NCI-H187 (cell line): ENCODE measurements at regions not wholly inside any gene's neighbourhood (a gene's known extent, or its start where the extent isn't known, plus 50 kb on each side); places are given as distances from the start of the nearest gene placed in this dataset.

Experiments
- DNase-seq, 2 experiments: peaks; one replicate each; lab custom pipeline; 2025; lab: John Stamatoyannopoulos, UW

- DNase-seq = no peak
Observed at GRCh38 chr4:58205446-58206235, 1095.5 kb upstream of the IGFBP7 start.

DNA sequence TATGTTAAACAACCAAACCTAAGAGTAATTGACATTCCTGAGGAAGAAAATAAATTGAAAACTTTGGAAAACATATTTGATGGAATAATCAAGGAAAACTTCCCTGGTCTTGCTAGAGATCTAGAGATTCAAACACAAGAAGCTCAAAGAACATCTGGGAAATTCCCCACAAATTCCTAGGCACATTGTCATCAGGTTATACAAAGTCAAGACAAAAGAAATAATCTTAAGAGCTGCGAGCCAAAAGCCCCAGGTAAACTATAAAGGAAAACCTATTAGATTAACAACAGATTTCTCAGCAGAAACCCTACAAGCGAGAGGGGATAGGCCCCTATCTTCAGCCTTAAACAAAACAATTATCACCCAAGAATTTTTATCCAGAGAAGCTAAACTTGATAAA, 1082.0 kb upstream of the IGFBP7 start:
- no peak for DNase-seq

GRCh38 chr4:58191109-58191508, 1080.9 kb upstream of the IGFBP7 start:
- DNase-seq = no peak

DNA sequence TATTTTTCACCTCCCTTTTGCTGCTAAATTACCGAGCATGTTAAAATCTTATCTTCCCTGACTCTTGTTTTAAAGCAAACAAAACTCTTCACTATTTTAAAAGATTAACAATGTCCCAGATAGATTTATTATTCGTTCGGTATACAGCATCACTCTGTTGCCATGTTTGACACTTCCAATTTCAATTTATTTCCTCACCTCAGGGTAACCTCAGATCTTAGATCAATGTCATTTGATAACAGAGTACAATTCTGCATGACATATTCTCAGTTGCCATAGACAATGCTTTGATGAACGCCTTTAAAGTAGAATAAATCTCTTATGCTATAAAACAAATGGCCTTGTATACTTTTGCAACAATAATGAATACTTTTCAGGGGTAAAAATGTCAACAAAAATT, 1078.1 kb upstream of the IGFBP7 start:
- no peak for DNase-seq

DNA sequence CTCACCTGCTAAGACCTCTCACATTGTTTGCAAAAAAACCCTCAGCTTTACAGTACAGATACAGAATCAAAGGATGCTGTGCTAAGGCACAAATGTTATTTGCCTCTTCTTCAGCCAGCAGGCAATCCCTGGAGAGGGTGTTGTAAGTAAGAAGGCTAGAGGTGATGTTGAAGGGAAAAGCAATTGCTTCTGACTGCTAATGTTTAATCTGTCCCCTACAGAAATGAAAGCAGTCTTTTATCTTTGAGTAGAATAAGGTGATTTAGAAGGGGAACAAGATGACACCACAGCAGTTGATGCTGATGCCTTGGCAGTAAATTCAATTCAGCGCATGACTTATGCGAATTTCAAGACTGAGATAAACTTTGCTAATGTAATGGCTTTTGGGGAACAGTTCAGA, 1064.8 kb upstream of the IGFBP7 start:
- DNase-seq = no peak

DNA sequence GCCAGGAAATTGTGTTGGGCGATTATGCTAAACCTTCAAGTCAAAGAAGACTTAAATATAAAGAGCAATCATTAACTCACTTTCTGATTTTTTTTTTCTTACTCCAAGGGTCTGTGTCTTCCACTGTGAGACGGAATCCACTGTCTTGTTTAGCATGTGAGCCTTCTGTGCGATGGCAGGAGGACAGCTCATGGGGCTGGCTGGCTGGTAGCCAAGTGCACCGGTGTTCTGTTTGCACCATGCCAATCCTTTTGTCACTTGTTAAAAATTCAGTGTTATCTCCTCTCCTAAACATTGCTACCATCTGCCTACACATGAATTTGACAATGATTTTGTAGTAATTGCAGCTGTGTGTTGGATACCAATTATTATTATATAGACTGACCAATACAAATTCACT, 1056.3 kb upstream of the IGFBP7 start:
- DNase-seq = no peak

GRCh38 chr4:58163156-58163555, 1053.0 kb upstream of the IGFBP7 start:
- no peak for DNase-seq

DNA sequence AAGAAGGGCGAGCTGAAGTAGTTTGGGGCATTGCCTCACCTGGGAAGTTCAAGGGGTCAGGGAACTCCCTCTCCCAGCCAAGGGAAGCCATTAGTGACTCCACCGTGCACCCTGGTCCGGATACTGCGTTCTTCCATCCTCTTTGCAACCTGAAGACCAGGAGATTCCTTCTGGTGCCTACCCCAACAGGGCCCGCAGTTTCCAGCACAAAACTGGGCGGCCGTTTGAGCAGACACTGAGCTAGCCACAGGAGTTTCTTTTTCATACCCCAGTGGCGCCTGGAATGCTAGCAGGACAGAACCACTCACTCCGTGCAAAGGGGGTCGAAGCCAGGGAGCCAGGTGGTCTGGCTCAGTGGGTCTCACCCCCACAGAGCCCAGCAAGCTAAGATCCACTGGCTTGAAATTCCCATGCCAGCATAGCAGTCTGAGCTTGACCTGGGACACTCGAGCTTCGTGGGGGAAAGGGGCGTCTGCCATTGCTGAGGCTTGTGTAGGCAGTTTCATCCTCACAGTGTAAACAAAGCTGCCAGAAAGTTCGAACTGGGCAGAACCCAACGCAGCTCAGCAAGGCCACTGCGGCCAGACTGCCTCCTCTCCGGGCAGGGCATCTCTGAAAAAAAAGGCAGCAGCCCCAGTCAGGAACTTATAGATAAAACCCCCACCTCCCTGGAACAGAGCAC, 1039.4 kb upstream of the IGFBP7 start:
- DNase-seq = no peak

GRCh38 chr4:58144721-58145120, 1034.5 kb upstream of the IGFBP7 start:
- no peak for DNase-seq

- DNase-seq = no peak
Observed at GRCh38 chr4:58138786-58139668, 1028.8 kb upstream of the IGFBP7 start.

- DNase-seq = no peak
Observed at GRCh38 chr4:58136604-58137003, 1026.4 kb upstream of the IGFBP7 start.

DNA sequence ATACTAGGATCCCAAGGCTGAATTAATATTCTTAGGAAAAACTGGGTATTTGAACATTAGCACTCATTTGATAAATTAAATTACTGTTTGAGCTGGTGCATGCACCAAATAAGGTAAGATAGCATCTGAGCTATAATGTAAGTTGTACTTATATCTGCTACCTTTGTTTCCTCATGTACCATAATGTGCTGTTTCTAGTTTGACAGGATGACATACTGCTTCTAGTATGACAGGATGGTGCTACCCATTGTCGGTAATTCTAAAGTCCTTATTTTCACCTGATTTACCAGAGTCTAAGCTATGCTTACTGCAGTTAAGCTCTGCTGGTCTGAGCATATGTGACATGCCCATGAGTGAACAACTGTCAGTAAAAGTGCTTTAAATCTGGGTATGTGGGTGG, 1017.5 kb upstream of the IGFBP7 start:
- no peak for DNase-seq

DNA sequence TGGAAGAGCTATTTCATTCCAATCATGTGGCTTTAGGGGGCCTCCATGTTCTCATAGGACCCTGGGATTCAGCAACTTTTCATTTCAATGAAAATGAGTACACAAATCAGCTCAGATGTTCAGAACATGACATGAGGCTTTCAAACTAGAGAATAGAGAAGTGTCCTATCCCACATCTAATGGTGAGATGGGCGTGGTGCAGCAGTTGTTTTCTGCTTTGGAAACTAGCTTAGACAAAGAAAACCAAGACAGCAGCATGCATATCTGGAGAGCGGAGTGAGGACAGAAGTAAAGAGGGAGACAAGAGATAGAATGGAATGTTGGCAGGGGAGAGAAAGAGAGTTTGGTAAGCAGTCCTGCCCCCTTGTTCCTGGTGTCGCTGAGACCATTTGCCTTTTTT, 1009.1 kb upstream of the IGFBP7 start:
- DNase-seq = no peak

DNA sequence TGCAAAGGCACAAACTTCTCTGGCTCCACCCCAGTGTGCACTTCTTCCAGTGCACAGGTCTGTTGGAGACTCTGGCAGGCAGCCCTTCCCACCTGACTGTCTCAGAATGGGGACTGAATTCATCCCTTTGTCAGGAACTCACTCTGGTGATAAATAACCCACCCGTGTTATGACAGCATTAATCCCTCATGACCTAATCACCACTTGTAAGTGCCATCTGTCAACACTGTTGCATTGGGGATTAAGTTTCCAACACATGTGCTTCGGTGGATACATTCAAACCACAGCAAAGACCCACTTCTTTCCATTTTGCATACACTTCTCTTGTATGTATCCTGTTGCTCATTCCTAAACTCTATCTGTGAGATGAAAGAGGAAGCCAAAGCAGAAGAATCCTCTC, 1002.9 kb upstream of the IGFBP7 start:
- no peak for DNase-seq

GRCh38 chr4:58111818-58112217, 1001.6 kb upstream of the IGFBP7 start:
- no peak for DNase-seq

GRCh38 chr4:58093352-58093751, 983.2 kb upstream of the IGFBP7 start:
- DNase-seq = no peak

- DNase-seq = no peak
Observed at GRCh38 chr4:58090539-58090938, 980.4 kb upstream of the IGFBP7 start.

- DNase-seq = no peak
Observed at GRCh38 chr4:58081356-58081755, 971.2 kb upstream of the IGFBP7 start.

DNA sequence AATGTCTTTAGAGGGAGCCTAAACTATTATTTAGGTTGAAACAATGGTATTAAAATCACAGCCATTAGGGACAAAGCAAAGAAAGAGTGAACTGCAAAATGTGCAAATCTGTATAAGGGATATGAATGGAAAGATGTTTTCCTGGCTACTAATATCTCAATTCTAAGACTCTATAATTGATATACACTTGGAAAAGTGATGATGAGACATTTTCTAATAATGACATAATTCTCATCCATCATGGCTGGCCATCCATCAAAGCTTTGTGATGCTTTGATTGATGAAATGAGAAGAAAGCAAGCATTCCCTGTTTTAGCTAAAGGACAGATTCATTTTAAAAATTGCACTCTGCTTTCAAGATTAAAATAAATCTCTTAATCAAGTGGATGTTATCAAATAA, 965.5 kb upstream of the IGFBP7 start:
- DNase-seq = no peak

DNA sequence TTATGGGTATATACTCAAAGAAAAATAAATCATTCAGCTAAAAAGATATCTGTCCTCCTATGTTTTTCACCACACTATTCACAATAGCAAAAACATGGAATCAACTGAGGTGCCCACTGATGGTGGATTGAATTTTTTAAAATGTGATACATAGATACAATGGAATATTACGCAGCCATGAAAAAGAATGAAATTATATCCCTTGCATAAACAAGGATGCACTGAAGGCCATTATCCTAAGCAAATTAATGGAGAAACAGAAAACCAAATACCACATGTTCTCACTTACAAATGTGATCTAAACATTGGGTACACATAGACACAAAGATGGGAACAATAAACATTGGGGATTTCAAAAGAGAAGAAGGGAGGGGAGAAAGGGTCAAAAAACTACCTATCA, 964.2 kb upstream of the IGFBP7 start:
- no peak for DNase-seq

DNA sequence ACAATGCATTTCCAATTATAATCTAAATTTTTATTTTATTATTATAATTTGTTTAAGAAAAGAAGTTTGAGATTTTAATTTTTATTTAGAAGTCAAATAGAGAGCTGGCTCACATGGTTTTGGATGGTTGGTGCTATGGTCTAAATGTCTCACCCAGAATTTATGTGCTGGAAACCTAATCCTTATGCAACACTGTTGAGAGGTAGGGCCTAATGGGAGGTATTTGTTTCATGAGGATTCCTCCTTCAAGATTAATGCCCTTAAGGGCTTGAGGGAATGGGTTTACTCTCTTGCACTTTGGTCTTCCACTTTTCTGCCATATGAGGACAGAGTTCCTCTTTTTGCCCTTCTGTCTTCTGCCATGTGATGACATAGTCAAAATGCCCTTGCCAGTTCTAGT, 960.5 kb upstream of the IGFBP7 start:
- no peak for DNase-seq

- no peak for DNase-seq
Observed at GRCh38 chr4:58064653-58065052, 954.5 kb upstream of the IGFBP7 start.
